ENCODE measurements at regions not wholly inside any gene's neighbourhood (a gene's known extent, or its start where the extent isn't known, plus 50 kb on each side); places are given as distances from the start of the nearest gene placed in this dataset.

DNA sequence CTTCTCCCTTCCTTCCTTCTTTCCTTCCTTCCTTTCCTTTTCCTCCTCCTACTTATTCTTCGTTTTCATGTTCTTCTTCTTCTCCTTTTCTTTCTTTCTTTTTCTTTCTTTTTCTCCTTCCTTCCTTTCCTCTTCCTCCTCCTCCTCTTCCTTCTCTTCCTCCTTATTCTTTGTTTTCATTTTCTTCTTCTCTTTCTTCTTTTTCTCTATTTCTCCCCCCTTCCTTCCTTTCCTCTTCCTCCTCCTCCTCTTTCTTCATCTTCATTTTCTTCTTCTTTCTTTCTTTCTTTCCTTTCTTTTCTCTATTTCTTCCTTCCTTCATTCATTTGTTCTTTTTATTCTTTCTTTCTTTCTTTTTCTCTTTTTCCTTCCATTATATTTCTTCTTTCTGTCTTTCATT is 671.6 kb downstream of the IQCM start:
- ATAC-seq: no peak
- DNase-seq: no peak
- intact Hi-C loops (cut with DNase I, micrococcal nuclease): no loop called here

DNA sequence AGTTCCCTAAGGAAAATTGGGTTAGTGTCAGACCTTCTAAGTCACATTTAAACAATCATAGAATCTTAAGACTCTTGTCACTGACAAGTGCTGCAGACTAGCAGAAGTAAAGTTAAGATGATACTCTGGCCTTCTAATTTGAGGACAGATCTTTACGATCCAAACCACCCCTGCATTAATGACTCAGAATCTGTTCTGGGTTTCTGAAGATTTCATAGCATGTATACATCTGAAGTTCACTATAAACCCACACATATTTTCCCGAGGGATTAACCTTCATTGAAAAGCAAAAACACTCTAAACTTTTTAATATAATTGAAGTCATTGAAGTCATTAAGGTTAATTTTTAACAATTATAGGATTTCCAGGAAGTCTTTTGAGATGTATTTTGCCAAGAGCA is 674.3 kb downstream of the IQCM start:
- DNase-seq (no peak), ATAC-seq (no peak)
- intact Hi-C loops (cut with DNase I, micrococcal nuclease): no loop called here

DNA sequence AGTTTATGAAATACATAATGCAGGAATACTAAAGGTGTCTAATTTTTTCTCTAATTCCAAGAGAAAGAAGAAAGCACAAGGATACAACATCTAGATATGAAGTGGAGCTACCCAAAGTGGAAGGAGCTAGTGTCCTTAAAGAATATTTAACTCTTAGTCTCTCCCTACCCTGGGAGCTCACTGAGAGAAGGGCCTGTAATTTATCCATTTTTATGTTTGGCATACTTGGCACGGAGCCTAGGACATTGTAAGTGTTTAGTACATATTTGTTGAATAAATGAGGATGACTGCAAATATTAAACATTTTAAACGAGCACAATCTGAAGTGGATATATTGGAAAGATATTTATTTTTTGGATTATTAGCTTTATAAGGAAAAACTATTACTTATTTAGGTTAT is 674.8 kb downstream of the IQCM start:
- intact Hi-C loops (cut with DNase I, micrococcal nuclease): no loop called here
- DNase-seq (no peak), ATAC-seq (no peak)

DNA sequence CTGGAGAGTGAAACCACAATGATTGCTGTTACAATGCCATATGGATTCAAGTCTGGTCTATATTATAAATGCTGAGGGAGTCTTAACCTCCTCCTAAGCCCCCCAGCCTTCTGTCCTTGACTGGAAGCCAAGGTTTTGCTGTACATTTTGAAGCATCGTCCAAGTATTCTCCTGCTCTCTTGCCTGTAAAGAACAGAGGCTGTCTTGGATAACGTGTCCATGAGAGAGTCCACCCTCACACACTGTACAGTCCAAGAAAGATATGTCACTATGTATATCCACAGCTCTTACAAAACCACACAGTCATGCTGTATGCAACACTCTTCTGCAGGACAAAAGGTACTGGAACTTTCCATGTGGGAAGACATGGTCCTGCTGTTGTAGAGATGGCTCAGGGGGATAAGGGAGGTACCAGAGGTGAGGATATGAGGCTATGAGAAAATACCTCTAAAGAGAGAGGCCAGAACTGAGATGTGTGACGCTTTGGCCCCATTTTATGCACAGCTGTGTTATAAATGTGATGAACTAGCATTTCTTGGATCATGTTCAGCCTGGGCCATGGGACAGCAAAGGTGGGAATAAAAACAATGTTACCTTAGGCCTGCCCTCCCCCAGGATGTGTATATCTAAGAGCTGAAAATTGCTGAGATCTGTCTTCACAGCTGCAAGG is 678.6 kb downstream of the IQCM start:
- intact Hi-C loops (cut with DNase I, micrococcal nuclease): no loop called here
- DNase-seq: no peak
- ATAC-seq: no peak

DNA sequence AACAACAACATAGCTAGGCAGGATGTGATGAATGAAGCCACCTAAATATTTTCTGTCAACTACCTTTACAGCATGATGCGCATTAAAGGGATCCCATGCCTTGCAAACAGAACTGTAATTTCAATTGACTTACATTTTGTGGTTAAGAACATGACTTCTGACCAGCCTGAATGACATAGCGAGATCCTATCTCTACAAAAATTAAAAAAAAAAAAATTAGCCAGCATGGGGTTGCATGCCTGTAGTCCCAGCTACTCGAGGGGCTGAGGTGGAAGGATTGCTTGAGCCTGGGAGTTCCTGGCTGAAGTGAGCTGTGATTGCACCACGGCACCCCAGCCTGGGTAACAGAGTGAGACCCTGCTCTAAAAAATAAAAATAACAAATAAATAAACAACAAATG is 680.6 kb downstream of the IQCM start:
- no peak for ATAC-seq
- no peak for DNase-seq

DNA sequence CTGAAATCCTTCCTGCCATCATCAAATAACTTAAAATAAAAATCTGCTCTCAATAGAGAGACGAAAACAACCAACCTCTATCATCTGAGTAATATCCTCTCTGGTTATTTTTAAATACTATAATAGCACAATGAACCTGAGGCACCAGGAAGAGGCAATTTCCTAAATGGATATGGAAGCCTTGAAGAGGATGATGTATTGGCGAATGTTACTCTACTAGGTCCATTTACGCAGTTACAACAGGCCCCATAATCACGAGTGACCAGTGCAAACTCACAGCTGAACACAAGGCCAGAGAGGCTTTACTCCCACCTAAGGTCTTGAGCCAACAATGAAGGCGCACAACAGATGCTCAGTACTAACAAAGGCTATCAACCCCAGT is 678.8 kb upstream of the NR3C2 start:
- intact Hi-C loops (cut with DNase I, micrococcal nuclease): no loop called here
- DNase-seq (no peak), ATAC-seq (no peak)

More for the DNA sequence above, 680.6 kb downstream of the IQCM start:
- intact Hi-C loops (cut with DNase I, micrococcal nuclease): no loop called here

- DNase-seq (no peak), ATAC-seq (no peak)
- intact Hi-C loops (cut with DNase I, micrococcal nuclease): no loop called here
Measured at GRCh38 chr4:149120331-149121022, 678.3 kb upstream of the NR3C2 start.

- intact Hi-C loops (cut with DNase I, micrococcal nuclease): no loop called here
- DNase-seq (no peak), ATAC-seq (no peak)
Measured at GRCh38 chr4:149116806-149117205, 674.6 kb upstream of the NR3C2 start.

GRCh38 chr4:149113804-149114430 is 671.7 kb upstream of the NR3C2 start:
- DNase-seq: no peak
- intact Hi-C loops (cut with DNase I, micrococcal nuclease): no loop called here
- no peak for ATAC-seq

GRCh38 chr4:149112109-149112508 is 669.9 kb upstream of the NR3C2 start:
- ATAC-seq (no peak), DNase-seq (no peak)
- intact Hi-C loops (cut with DNase I, micrococcal nuclease): no loop called here

GRCh38 chr4:149110481-149110880 is 668.3 kb upstream of the NR3C2 start:
- intact Hi-C loops (cut with DNase I, micrococcal nuclease): no loop called here
- DNase-seq (no peak), ATAC-seq (peak; percentile 97)

DNA sequence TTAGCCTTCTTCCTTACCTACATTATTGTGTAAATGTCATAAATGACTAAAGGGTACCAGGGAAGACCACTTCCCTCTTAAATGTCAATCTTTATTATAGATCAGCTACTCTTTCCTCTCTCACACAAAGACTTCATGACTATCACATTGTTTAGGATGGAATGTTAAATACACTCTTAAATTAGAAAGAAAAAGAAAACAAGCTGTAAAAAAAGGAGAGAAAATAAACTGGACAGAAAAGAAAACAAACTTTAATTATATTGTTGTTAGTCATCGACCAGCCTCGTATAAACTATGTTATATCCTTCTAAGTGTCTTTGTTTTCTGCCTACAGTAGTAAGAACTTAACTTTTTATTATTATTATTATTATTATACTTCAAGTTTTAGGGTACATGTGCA is 666.4 kb upstream of the NR3C2 start:
- intact Hi-C loops (cut with DNase I, micrococcal nuclease): no loop called here
- ATAC-seq: no peak

DNA sequence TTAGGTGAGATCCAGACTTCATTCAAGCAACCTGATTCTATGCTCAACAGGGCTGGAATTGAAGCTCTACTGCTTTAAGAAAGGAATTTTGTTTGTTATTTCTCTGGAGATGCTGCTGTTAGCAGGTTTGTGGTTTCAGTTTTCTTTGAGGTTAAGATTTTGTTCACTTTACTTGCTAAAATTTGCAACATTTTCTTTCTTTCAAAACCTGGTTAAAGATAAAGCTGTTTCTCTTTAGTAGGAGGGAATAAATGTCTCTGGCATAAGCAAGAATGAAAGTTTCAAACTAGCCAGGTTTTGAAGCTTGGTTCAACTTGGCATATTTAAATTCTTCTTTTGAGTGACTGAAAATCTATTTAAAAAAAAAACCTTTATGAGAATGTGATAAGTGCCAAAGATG is 660.6 kb upstream of the NR3C2 start:
- intact Hi-C loops (cut with DNase I, micrococcal nuclease): no loop called here
- ATAC-seq: no peak
- DNase-seq: no peak

More for the DNA sequence above, 666.4 kb upstream of the NR3C2 start:
- no peak for DNase-seq

- intact Hi-C loops (cut with DNase I, micrococcal nuclease): no loop called here
- ATAC-seq (peak; percentile 49), DNase-seq (no peak)
Measured at GRCh38 chr4:149101649-149102048, 659.4 kb upstream of the NR3C2 start.

DNA sequence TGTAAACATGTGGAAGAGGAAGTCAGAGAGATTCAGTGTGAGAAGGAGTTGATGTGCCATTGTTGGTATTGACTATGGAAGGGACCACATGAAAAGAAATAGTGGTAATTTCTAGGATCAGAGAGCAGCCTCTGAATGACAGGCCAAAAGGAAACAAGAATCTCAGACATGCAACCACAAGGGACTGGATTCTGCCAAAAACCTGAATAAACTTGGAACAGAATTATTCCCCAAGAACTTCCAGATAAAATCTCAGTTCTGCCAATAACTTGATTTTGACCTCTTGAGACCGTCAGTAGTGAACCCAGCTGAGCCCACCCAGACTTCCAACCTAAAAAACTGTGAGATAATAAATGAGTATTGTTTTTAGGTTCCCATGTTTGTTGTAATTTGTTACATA is 653.6 kb upstream of the NR3C2 start:
- DNase-seq (no peak), ATAC-seq (no peak)
- intact Hi-C loops (cut with DNase I, micrococcal nuclease): no loop called here

DNA sequence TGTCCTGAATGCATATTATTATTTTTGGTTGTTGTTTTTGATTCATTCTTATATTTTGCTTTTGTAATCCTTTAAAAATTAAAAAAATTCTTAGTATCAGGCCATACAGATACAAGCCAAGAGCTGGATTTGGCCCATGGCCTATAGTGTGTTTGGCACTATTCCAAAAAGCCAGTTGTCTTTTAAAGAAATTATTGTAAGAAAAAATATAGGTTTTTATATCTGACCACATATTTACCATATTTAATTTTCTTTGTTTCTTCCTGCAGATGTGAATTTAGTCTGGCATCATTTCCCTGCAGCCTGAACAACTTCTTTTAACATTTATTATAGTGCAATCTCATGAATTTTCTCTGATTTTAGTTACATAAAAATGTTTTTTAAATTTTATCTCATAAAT is 652.8 kb upstream of the NR3C2 start:
- ATAC-seq (no peak), DNase-seq (no peak)
- intact Hi-C loops (cut with DNase I, micrococcal nuclease): no loop called here

DNA sequence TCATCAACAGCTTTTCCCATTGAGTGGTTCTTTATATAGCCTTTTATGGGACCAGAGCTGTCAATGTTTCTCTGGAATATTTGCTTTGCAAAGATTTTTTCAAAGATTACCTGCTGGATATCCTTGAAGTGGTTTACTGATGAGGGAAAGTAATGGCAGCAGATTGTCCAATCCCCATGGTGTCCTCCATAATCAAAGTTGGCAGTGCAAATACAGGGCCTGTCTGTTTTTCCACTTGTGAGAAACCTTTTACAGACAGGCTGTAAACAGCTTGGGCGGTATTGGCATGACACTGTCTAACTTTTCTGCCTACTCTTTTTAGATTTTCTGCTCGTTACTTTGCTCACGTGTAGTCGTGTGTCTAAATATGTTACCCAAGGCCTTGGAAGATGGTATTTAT is 641.9 kb upstream of the NR3C2 start:
- ATAC-seq (peak; percentile 81), DNase-seq (no peak)

GRCh38 chr4:149077181-149077580 is 635.0 kb upstream of the NR3C2 start:
- no peak for ATAC-seq
- DNase-seq: no peak
- intact Hi-C loops (cut with DNase I, micrococcal nuclease): no loop called here

More for the DNA sequence above, 641.9 kb upstream of the NR3C2 start:
- intact Hi-C loops (cut with DNase I, micrococcal nuclease): no loop called here

GRCh38 chr4:149076401-149076800 is 634.2 kb upstream of the NR3C2 start:
- intact Hi-C loops (cut with DNase I, micrococcal nuclease): no loop called here
- no peak for ATAC-seq
- DNase-seq: no peak

DNA sequence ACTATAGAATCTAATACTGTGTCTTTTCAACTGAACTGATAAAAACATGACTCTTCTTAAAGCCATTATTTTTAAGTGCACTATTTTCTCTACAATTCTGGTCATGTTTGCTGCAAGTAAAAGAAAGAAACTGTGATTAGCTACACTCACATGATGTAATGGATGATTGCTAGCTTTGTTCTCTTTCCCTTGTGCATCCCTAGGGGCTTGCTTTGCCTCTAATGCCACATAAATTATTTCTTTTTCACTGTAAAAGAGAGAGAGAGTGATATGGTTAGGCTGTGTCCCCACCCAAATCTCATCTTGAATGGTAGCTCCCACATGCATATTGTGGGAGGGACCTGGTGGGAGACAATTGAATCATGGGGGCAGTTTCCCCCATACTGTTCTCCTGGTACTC is 630.2 kb upstream of the NR3C2 start:
- intact Hi-C loops (cut with DNase I, micrococcal nuclease): no loop called here
- ATAC-seq: no peak
- no peak for DNase-seq

GRCh38 chr4:149065753-149066152 is 623.5 kb upstream of the NR3C2 start:
- intact Hi-C loops (cut with DNase I, micrococcal nuclease): no loop called here
- ATAC-seq (no peak), DNase-seq (no peak)
